GM19395 (cell line): ENCODE measurements at regions not wholly inside any gene's neighbourhood (a gene's known extent, or its start where the extent isn't known, plus 50 kb on each side); places are given as distances from the start of the nearest gene placed in this dataset.
"Not testable (repeated sequence)": the region's sequence is repeated elsewhere in the genome, so short reads cannot be mapped to it uniquely, and the experiment has no call there.

Experiments
- ATAC-seq: cut with Tn5 transposase; IDR thresholded peaks from one replicate; pipeline ENCODE4 v1.9.1; 2021; ENCODE audit warnings: mild to moderate bottlenecking, moderate library complexity; ENCODE audit not compliant: unreplicated experiment

DNA sequence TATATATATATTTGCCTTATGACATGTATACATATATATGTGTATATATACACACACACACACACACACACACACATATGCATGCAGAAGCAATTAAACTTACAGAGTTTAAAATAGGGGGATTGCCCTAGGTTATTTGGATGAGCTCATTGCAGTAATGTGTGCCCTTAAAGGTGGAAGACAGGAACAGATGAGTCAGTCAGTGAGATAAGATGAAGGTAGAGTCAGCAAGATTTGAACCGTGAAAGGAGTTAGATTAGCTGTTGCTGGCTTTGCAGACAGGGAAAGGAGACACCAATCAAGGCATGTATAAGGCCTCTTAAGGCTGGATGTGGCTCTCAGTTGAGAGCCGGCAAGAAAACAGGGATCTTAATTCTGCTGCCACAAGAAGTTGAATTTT lies 902.4 kb upstream of the RAG2 start:
- ATAC-seq = no peak

DNA sequence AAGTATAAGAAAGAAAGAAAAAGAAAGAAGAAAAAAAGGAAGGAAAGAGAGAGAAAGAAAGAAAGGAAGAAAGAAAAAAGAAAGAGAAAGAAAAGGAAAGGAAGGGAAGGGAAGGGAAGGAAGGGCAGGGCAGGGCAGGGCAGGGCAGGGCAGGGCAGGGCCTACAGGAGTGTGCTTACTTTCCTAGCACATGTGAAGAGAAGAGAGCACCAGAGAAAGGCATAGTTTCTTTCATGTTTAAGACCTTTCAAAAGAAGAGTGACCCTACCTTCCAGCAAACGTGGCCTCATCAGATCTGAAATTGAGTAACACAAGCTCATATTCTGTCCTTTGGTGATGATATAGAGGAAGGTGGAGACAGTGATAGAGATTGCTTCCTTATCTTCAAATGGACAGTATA lies 899.3 kb upstream of the RAG2 start:
- no peak for ATAC-seq

DNA sequence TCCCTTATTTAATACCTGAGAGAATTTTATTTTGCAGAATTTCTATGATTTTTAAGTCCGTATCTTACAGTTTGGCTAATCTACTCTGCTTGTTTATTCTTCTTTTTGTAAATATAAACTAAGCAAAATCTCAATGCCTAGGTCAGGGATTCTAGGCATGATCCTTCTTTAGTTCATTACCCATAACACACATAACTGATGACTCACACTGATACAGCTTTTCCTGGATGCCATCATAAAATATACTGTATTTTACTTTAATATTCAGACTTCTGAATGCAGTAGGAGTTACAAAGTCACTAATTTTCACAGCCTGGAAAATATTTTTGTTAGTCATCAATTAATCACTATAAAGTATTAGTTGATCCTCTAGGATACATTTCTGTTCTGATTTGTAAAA lies 898.2 kb upstream of the RAG2 start:
- ATAC-seq = no peak

DNA sequence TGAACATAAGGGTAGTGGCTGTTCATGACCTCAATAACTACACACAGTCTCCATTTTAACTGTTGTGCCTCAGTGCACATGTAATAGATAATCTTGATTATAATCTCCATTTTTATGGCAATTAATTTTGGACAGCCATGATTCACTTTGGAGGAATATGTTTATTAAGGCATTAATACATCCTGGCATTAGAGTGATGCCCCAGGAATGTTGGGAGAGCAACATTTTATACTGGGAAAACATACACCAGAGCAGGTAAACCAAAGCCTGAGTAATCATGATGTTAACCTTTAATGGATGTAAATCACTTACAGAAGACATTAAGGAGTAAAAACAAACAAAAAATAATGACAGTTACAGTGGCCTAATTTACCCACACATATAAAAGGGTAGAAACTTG lies 886.3 kb upstream of the RAG2 start:
- ATAC-seq = no peak

DNA sequence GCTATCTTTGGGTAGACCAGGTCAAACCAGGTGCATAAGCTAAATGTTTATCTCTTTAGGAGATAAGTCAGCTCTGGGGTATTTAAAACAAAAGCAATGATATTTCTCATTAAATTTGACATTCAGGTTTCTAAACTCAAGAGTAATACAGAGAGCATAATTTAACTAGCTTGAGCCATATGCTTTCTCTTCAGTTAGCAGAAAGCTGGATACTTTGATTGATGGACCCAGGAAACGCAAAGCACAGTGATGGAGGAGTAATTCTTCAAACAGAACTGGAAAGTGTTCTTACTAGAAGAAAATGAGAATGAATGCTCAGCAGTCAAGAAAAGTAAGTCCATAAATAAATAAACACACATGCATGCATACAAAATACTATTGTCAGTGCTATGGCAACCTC lies 885.7 kb upstream of the RAG2 start:
- ATAC-seq = no peak

DNA sequence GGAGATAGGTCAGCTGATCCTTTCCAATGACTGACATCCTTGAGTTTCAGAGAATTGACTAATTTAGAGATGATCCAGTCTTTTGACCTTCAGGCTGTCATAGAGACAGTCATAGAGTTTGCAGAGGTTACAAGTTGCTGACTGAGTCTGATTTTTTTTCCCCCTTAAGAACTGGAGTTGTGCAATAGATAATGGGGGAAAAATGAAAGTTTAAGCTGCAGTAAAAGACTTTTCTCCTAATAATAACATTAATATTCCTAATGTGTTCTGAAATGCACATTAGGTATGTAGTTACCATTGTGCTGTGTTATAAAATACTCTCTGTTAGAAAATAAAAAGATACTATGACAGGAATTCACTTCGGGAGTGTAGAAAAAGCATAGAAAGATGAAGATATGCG lies 876.9 kb upstream of the RAG2 start:
- ATAC-seq = no peak

DNA sequence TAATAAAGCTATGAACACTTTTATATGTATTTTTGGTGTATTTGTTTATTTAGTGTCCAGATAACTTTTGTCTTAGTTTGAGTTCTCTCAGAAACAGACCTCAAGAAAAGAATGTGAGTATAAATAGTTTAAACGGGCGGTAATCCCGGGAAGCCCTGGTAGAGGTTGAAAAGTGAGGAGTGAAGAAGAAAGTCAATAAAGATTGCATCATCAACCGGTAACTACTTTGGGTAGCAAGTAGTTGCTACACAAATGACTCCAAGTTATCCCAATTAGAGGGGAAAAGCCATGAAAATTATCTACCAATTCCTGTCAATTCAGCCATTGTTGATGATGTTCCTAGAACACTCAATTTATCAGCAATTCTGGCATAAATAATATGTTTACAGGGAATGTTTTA lies 870.3 kb upstream of the RAG2 start:
- no peak for ATAC-seq

DNA sequence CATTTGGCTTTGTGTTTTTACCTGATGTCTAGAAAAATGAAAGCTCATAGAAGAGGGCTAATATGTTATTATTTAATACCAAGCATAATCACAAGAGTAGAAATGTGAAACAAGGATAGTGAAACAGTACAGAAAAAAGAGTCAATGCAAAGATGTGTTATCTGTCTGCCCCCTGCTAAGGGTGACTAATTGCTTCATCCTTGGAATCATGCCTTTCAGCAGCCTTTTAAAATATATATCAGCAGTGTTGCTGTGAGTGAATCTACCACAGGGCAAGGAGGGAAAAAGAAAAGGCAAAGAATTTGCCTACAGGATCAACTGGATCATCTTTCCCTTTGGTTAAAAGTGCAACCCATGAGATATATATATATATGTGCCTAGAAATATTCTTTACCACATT lies 867.2 kb upstream of the RAG2 start:
- ATAC-seq = no peak

DNA sequence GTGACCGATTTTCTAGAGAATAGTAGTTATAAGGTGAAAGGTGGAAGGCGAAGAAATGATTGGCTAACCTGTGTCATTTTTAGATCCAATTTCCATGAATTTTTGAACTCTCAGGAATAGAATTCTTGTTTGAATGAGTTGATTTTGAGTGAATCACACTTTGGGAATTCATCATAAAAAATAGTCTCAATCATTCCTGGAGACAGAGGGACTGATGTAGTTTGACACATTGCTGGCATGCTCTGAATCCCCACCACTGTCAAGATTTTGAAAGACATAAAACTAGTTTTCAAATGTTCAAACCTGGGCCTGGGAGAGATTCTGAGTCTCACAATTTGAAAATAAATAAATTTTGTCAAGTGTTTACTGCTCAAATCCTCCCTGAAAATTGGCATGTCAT lies 861.4 kb upstream of the RAG2 start:
- ATAC-seq = no peak

DNA sequence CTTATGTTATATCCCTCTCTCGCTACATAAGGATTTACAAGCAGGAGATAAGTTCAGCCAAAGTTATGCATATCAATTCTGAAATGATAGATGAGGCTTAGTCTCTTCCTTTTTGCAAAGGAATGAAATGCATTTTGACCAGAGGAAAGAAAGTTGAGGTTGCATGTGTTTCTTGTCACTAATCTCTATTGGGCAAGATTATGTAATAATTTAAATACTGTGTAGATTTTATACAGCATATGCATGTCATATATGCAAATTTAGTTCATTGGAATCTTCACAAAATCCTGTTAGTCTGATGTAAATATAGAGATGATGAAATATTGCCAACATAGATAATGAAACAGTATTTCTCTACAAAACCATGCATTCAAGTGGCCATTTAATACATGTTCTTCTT lies 858.7 kb upstream of the RAG2 start:
- no peak for ATAC-seq

DNA sequence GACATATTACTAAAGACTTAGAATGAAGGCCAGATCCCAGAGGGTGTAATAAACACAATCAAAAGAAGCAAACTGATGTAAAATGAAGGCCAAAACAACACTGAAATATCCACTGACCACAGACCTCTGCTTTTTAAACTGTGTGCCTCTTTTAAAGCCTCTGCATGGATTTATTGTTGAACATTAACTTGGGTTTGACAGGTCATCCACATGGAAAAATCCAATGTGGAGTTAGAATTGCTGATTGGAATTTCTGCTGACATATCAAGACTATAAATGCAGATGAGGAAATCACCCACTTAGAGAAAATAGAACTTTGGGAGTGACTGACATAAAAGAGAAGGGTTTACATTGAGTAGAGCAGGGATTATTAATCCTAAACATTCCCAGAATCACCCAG lies 853.9 kb upstream of the RAG2 start:
- ATAC-seq = no peak

DNA sequence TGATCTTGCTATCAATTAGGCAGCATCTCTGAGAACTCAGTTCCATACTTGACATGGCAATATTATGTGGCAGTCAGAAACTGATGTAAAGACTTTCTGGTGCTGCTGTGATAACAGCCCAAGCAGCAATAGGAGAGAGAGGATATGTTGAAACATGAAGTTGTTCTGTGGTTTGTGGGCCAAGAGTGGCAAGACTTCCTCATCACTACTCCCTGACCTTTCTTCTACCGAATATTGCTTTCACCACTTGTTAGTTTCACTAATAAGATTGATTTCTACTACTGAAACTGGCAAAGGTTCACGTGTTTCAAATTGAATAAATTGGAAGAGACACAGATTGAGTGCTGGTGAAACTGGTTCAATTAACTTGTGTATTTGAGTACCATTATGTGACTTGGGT lies 852.6 kb upstream of the RAG2 start:
- peak; percentile 83 for ATAC-seq

DNA sequence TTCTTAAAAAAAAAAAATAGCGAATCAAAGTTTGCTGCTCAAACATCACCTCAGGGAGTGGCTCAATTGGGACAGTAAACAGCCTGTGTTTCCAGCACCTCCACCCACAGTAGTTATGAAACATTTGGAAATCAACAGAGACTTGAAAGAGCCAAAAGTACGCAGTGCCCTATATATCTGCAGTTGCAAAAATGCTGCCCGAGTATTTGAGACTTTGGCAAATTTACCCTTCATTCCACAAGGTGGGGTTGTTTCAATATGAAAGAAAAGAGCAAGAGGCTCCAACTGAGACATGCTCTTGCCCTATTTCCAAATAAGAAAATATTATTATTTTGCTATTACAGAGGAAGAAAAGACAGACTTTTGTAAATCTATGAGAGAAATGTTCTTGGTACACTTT lies 851.1 kb upstream of the RAG2 start:
- no peak for ATAC-seq

DNA sequence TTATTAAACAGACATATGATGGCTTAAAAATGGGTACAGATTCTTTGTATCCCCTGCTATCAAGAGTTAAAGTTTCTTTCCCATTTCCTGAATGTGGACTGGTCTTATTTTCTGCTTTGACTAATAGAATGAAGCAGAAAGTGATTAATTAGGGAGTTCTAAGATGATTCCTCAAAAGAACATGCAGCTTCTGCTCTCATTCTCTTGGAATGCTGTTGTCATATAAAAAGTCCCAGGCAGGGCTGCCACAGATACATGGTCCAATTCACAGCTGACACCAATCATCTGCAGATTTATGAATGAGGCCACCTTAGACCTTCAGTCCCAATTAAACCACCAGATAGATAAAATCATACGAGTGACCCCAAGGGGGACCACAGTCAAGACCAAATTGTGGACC lies 844.5 kb upstream of the RAG2 start:
- ATAC-seq = no peak

DNA sequence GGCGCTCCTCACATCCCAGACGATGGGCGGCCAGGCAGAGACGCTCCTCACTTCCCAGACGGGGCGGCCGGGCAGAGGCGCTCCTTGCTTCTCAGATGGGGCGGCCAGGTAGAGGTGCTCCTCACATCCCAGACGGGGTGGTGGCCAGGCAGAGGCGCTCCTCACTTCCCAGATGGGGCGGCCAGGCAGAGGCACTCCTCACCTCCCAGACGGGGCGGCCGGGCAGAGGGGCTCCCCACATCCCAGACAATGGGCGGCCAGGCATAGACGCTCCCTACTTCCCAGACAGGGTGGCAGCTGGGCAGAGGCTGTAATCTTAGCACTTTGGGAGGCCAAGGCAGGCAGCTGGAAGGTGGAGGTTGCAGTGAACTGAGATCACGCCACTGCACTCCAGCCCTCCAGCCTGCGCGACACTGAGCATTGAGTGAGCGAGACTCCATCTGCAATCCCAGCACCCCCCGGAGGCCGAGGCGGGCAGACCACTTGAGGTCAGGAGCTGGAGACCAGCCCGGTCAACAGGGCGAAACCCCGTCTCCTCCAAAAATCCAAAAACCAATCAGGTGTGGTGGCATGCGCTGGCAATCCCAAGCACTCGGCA lies 833.7 kb upstream of the RAG2 start:
- ATAC-seq = not testable (repeated sequence)

DNA sequence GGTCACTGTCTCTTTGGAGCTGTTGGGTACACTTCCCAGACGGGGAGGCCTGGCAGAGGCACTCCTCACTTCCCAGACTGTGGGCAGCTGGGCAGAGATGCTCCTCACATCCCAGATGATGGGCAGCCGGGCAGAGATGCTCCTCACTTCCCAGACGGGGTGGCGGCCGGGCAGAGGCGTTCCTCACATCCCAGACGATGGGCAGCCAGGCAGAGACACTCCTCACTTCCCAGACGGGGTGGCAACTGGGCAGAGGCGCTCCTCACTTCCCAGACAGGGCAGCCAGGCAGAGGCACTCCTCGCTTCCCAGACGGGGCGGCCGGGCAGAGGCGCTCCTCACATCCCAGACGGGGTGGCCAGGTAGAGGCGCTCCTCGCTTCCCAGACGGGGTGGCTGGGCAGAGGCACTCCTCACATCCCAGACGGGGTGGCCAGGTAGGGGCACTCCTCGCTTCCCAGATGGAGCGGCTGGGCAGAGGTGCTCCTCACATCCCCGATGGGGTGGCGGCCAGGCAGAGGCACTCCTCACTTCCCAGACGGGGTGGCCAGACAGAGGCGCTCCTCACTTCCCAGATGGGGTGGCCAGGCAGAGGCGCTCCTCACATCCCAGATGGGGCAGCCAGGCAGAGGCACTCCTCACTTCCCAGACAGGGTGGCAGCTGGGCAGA lies 833.1 kb upstream of the RAG2 start:
- ATAC-seq = not testable (repeated sequence)

DNA sequence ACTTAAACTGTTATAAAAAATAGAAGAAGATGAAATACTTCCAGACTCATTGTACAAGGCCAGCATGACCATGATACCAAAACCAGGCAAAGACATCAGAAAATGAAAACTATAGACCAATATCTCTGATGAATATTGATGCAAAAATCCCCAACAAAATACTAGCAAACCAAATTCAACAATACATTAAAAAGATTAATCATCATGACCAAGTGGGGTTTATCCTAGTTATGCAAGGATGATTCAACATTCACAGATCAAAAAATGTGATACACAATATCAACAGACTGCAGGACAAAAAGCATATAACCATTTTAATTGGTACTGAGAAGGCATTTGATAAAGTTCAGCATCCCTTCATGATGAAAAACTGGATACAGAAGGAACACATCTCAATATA lies 824.5 kb upstream of the RAG2 start:
- no peak for ATAC-seq

DNA sequence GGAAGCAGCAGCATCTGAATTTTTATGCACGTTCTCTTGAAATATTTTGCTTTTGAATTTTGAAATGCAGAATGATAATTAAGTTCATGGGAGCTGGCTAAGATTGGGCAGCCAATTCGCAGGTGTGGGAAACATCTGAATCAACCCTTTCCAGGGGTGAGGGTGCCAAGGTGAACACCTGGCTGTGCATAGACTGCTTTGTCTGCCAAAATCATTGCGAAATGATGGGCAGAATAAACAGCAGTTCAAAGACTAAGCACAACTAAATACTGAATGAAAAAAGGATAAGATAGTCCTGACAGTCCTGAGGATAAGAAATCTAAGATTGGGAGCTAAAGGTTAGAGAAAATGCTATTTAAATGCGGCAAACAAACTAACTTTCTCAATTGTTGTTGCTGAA lies 813.3 kb upstream of the RAG2 start:
- ATAC-seq = no peak

DNA sequence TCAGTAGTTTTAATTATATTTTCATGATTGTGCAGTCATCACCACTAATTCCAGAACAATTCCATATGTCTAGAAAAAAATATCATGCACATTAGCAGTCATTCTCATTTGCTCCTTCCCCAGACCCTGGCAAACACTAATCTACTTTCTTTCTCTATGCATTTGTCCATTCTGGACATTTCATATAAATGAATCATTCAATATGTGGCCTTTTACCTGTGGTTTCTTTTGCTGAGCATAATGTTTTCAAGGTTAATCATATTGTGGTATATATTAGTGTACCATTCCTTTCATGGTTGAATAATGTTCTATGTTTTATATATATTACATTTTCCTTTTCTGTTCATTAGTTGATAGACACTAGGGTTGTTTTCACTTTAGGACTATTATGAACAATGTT lies 811.1 kb upstream of the RAG2 start:
- ATAC-seq = no peak

DNA sequence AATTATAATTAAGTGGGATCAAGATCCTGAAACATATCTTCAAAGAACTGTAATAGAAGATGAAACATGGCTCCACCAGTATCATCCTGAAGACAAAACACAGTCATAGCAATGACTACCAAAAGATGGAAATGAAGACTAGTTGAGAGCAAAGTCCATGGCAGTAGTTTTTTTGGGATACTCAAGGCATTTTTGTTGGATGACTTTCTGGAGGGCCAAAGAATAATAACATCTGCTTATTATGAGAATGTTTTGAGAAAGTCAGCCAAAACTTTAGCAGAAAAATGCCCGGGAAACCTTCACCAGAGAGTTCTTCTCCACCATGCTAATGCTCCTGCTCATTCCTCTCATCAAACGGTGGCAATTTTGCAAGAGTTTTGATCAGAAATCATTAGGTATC lies 809.4 kb upstream of the RAG2 start:
- no peak for ATAC-seq

DNA sequence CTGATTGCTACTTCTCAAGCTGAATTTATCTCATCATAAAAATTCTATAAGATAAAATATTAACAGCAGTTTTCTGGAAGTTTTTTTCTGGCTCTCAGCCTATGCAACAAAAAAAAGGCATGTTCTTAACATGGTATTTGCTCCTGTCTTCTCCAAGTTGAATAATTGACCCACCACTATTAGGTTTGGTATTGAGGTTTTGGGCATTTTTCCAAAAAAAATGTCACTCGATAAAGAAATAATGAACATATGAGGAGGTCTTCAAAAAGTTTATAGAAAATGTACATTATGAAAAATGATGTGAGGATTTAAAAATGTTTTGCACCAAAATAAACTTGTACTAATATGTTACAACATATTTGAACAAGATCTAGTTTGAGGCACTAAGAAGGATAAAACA lies 808.6 kb upstream of the RAG2 start:
- ATAC-seq = no peak

DNA sequence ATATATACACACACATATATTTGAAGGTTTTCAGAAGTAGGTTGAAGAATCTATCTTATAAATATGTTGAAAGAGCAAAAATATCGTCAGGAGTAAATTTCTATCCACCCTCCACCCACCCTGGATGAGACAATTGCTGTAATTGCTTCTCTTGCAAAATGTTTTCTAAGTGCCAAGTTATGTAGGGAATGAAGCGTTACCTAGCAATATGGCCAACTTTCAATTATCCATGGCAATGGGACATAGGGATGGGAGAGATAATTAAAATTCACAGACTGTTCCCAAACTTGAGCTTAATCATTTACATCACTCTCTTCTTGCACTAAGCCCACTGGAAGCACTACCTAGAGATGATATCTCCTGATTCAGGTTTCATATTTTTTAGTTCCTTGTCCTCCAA lies 806.2 kb upstream of the RAG2 start:
- no peak for ATAC-seq

DNA sequence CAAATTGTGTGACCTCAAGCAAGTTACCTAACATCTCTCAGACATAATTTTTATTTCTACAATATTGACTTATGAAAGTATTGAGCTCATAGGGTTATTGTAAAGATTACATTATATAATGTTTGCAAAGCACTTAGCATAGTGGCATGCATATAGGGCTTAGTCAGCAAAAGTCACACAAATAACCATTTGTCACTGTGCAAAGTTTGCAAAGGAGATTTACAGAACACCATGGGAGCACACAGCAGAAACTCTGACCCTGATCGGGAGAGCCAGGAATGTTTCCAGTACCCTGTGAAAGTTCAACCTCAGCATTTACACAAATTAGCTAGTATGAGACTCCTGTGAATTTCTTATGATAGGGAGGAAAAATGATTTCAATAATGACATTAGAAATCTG lies 804.6 kb upstream of the RAG2 start:
- no peak for ATAC-seq
